ENCODE measurements at regions not wholly inside any gene's neighbourhood (a gene's known extent, or its start where the extent isn't known, plus 50 kb on each side); places are given as distances from the start of the nearest gene placed in this dataset.

DNA sequence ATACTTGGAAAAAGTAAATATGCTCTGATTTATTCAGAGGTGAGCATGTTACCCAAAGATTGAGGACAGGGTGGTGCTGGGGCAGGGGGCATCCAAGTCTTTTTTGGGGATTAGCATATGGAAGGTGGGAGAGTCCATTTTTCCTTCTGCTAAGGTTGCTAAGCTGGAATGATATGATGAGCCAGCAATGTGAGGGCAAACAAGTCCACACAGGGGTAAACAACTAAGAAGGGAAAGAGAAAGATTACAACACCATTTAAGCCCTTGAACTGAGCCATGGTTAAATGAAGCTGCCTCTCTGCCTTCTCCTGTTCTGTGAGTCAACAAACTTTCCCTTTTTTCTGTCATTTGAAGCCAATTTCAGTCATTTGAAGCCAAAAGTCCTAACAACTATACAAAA, 89.0 kb downstream of the RPL22L1 start:
- DNase-seq (ENCODE audit: low read depth in 3 of 3): no peak

DNA sequence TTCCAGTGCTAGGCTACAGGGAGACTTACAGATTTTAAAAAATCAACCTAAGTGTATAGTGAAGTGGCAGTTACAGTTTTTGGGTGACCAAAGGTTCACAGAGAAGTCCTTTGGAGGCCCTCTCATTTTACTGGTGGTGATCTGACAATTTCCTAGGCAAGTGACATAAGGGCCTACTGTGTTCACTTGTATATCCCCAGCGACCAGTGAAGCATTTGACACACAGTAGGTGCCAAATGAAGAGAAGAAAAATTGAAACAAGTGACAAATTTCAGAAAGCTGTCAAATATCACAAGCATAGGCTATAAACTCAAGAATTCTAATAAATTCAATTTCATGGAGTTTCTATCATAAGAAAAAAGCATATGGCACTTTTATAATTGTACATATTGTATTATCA, 89.5 kb downstream of the RPL22L1 start:
- DNase-seq (ENCODE audit: low read depth in 3 of 3): no peak

- DNase-seq (ENCODE audit: low read depth in 3 of 3): no peak
Observed at GRCh38 chr3:170778240-170779217, 91.5 kb downstream of the RPL22L1 start.

DNA sequence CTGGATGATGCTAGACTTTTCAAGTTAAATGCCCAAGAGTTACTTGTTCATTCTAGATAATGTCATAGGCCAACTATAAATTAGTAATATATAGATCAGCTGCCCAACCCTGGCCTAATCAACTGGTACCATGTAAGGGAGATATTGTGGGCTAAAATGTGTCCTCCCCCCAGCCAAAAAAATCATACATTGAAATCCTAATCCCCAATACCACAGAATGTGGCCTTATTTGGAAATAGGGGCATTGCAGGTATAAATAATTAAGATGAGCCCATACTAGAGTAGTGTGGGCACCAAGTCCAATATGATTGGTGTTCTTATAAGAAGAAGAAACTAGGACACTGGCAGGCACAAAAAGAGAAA, 92.5 kb downstream of the RPL22L1 start:
- DNase-seq (ENCODE audit: low read depth in 3 of 3): no peak

GRCh38 chr3:170776887-170777563, 93.0 kb downstream of the RPL22L1 start:
- no peak for DNase-seq (ENCODE audit: low read depth in 3 of 3)

DNA sequence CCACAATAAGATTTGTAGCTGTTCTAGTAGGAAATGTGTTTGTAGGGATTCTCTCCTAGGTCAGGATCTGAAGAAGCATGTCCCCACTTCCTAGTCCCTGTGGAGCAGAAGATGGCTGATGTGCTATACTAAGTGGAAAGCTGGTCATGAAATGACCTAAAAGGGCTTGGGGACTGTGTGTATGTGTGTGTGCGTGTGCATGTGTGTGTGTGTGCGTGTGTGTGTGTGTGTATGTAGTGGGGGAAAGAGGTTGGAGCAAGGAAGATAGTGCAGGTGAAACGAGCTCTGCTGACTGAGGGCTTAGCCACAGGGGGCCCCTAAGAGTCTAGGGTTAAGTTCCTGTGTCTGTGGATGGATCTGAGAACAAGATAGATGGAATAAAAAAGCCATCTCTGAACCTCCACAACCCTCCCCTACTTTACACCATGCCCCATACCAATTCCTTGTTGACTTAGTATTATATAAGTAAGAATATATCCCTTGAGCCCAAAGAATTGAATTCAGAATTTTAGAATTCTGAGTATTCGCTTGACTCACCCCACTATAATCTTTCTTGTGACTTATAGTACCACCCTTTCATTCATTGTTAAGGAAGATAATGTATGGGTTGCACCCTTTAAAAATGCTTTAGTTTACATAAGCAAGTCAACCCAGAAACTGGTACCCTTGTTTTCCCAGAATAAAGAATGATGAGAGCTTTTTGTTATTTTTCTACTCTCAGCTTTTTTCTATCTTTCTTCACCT, 96.1 kb downstream of the RPL22L1 start:
- no peak for DNase-seq (ENCODE audit: low read depth in 3 of 3)

GRCh38 chr3:170772175-170772574, 97.8 kb downstream of the RPL22L1 start:
- DNase-seq (ENCODE audit: low read depth in 3 of 3): no peak

DNA sequence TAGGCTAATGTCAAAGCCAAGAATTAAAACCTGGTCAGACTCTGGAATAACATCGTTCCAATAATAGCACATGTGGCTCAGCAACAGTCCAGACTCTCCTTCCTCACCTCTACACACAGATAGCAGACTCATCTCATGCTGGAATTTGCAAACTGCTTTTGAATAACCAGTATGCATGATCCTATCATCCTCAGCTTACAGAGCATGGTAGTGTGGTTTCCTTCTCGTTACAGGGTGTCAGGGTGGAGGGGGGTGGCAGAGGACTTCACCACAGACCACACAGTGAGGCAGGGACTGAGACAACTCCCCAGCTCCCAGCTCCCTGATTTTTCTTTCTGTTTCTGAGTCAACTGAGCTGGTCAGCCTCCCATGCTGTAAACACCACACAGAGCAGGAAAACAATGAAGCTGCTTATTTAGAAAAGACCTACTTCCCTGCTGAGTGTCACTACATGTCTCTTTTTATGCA, 101.6 kb downstream of the RPL22L1 start:
- no peak for DNase-seq (ENCODE audit: low read depth in 3 of 3)

DNA sequence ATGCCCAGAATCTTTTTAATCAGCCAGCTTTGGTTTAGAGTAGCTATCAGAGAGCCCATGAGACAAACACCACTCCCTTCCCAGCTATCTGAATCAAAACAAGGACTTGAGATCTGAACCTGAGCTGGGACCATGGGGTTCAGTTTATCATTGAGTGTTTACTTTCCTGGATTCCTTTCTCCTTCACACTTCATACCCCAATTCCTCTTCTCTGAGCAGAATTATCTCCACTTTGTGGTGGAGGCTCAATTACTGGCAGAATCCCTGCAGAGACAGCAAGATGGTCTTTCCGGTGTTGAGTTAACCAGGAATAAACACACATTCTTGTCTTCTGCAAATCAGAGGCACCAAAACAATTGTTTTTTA, 102.4 kb downstream of the RPL22L1 start:
- no peak for DNase-seq (ENCODE audit: low read depth in 3 of 3)

DNA sequence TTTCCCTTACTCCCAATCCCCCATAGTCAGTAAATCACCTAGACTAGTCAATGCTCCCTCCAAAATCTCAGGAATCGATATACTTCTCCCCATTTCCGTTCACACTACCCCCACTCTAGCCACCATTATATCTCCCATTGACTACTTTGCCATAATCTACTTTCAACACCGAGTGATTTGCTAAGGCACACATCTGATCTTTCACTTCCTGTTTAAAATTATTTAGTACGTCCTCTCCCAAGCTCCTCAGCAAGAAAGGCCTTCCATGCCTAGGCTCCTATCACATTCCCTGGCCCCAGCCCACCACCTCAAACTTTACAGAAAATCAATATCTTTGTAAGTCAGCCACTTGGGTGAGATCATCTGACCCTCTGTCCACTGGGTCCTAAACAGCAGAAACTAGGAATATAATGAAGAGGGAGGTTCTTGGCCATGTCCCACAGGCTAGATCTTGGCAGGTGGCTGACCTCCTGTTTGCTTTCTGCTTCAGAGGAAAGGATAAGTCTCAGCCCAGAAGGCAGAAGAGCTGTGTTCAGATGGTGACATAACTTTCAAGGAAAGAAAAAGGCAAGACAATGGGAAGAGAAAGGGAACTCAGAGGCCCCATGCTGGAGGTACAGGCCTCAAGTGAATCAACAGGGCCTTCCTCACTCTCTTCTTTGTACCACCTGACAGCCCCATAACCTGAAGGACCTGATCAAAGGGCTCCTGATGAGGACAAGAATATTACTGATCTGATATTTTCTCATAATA, 103.0 kb downstream of the RPL22L1 start:
- DNase-seq (ENCODE audit: low read depth in 3 of 3): no peak

DNA sequence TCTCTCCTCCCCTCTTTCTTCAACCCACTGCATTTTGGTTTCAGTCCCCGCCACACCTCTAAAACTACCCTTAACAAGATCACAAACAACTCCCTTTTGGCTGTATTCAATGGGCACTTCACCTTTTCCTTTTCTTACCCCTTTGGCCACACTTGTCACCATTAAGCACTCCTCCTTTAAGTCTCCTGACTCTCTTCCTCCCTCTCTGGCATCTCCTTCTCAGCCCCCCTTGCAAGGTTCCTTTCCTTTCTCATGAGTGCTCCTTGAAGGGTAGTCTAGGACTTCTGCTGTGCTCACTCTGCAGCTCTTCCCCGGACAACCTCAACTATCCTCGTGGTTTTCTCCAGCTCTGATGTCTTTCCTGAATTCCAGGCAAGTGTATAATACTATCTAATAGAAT, 103.7 kb downstream of the RPL22L1 start:
- no peak for DNase-seq (ENCODE audit: low read depth in 3 of 3)

DNA sequence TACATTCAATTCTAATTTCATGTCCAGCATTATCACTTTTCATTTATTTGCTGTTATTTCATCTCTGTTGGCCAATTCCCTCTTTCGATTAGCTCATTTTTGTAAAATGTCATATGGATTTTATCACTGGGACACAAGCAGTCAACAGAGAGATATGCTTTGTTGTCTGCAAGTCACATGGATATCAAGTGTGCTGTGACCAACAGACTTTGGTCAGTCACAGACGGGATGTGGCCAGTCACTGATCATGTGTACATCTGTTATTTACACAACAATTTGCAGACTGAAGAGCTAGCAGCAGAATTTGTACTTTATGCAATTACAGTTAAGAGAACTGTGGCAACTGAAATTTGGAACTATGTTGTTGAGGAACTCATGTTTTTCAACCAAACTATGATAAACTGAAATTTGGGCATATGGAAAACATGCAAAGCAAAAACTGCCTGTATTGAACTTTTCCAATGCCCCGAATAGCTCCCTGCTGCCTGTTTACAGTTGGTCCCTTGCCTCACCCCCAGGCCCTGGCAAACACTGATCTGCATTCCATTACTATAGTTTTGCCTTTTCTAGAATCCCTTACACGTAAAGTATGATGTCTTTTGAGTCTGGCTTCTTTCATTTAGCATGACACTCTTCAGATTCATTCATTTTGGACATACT, 104.4 kb downstream of the RPL22L1 start:
- DNase-seq (ENCODE audit: low read depth in 3 of 3): no peak

DNA sequence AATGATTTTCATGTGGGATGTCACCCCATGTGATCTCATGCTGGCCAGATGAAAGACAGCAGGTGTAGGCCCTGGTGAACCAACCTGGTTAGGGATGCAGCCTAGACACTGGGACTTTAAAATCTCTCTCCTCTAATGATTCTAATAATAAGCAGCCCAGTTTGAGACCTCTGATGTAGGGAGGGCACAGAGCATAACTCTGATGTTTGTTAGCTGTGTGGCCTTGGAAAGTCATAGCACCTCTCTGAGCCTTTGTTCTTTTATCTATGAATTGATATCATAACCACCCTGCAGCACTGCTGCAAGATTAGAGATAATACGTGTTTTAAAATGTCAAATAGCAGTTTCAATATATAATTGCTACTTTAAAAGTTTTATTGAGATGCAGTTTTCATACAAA, 106.0 kb downstream of the RPL22L1 start:
- no peak for DNase-seq (ENCODE audit: low read depth in 3 of 3)

DNA sequence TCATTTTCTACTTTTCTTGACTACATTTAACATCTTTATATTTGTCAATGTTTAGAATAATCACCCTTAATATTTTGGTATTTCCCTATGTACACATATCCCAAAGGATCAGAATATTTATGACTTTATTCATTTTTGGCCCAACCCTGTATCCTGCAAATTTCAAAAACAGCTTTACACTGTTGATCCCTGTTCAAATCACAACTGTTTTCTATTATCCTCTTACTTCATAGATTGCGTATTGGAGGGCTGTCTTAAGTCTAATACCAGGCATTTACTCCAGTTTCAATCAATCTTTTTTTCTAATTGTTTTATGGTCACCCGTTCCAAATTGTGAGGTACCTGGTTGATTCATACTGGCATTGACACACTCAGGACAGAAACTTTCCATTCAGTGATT, 107.9 kb downstream of the RPL22L1 start:
- no peak for DNase-seq (ENCODE audit: low read depth in 3 of 3)

DNA sequence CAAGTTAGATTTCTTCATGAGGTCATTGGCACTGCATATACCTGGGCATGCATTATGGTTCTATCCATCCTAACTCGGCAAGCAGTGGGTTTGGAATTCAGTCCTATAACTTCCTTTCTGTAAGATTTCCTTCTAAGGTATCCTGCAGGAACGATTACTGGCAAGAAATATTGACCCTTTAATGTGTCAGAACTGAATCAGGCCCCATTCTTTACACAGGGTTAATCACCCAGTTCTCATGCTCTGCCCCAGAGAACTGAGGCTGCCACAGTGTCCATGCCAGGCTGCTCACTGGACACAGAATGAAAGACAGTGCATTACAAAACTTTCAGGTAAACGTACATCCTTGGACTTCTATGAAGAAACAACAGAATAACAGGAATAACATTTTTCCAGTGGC, 108.9 kb downstream of the RPL22L1 start:
- DNase-seq (ENCODE audit: low read depth in 3 of 3): no peak

DNA sequence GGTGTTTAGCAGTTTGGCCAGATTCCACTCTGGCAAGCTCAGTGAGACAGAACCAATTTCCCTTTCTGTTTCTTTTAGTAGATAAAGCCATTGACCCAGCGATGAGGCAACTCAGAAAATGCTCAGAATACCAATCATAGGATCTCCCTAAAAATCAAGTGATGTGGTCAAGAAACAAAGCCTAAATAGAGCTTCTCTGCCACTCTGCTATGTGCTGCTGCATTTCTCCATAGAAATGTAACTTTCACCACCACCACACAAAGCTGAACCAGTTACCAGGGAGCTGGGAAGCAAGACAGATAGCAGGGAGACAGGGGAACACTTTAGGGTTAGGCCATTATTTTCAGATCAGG, 109.8 kb downstream of the RPL22L1 start:
- no peak for DNase-seq (ENCODE audit: low read depth in 3 of 3)

DNA sequence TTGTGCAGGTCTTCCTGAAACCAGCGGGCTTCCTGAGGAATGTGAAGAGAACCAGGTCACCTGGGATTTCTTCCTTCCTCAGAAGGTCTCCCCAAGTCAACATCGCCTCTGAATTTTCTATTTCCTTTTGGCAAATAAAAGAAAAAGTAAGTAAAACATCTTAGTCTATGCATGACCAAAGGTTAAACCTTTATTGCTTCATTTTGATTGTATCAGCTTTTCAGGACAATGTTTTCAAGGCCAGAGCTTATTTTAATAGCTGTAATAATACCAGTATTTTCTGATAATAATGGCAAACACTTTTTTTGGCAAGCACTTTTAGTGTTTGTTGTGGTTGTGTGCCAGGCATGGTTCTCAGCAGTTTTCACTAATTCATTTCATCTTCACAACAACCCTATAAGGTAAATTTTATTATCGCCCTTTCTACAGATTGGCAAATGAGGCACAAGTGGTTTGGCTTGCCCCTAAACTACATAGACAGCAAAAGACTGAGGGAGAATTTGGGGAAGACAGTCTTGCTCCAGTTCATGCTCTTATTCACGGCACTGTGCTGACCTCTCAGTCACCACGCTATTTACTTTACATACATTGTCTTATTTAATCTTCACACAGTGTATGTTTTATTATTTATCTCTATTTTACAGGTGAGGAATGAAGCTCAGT, 110.4 kb downstream of the RPL22L1 start:
- DNase-seq (ENCODE audit: low read depth in 3 of 3): no peak

- no peak for DNase-seq (ENCODE audit: low read depth in 3 of 3)
Observed at GRCh38 chr3:170757038-170757437, 113.0 kb downstream of the RPL22L1 start.

DNA sequence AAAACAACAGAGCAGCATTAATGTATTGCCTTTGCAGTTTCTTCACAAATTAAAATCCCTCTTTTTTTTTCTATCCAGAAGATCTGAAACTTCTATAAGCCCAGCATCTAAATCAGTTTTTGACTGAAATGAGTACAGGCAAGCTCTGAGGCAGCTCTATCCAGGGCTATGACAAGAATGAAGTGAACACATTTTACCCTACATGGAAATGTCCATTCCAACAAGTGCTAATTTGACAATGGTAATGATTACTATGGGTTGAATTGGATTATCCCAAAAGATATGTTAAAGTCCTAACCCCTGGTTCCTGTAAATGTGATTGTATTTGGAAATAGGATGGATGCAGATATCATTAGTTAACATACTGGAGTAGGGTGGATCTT, 115.7 kb downstream of the RPL22L1 start:
- DNase-seq (ENCODE audit: low read depth in 3 of 3): no peak

GRCh38 chr3:170753421-170754310, 116.3 kb downstream of the RPL22L1 start:
- DNase-seq (ENCODE audit: low read depth in 3 of 3): no peak

Data from stimulated activated CD4-positive, alpha-beta T cell treated with anti-CD3 and anti-CD28 coated beads, TNF-alpha, amount 100 ng/mL, for 24 hours (primary cell).